Panc1 (cell line): ENCODE measurements at regions not wholly inside any gene's neighbourhood (a gene's known extent, or its start where the extent isn't known, plus 50 kb on each side); places are given as distances from the start of the nearest gene placed in this dataset.

Experiments
- CTCF ChIP-seq: fragments of 450-650 bp; IDR thresholded peaks from 2 replicates; pipeline ENCODE4 v1.5.1; 2017; ENCODE audit warnings: mild to moderate bottlenecking
- POLR2AphosphoS5 ChIP-seq: IDR thresholded peaks from 2 replicates; pipeline ENCODE4 v1.6.1; 2012; ENCODE audit warnings: mild to moderate bottlenecking, low read depth, low read length, moderate library complexity
- SIN3A ChIP-seq: IDR thresholded peaks from 2 replicates; pipeline ENCODE4 v1.6.1; 2012; ENCODE audit warnings: low read depth, mild to moderate bottlenecking, low read length, moderate library complexity, borderline replicate concordance; ENCODE audit not compliant: insufficient read depth

GRCh38 chr6:170176898-170177771 is 113.7 kb downstream of the DLL1 start:
- no peak for TF ChIP-seq POLR2AphosphoS5
- no peak for TF ChIP-seq CTCF
- TF ChIP-seq SIN3A, result no peak
